DND-41 (cell line): ENCODE measurements at regions not wholly inside any gene's neighbourhood (a gene's known extent, or its start where the extent isn't known, plus 50 kb on each side); places are given as distances from the start of the nearest gene placed in this dataset.
"Not testable (repeated sequence)": the region's sequence is repeated elsewhere in the genome, so short reads cannot be mapped to it uniquely, and the experiment has no call there.

Source experiments
- EZH2 ChIP-seq: IDR thresholded peaks from 3 replicates; pipeline ENCODE4 v1.6.1; 2012; ENCODE audit warnings: borderline replicate concordance, low read depth, mild to moderate bottlenecking, moderate library complexity, low read length, inconsistent platforms; ENCODE audit not compliant: severe bottlenecking
- TF ChIP-seq, protein P1 (sequence below): IDR thresholded peaks from 2 replicates; pipeline ENCODE4 v1.5.1; 2012; ENCODE audit warnings: borderline replicate concordance, low read length, moderate library complexity, mild to moderate bottlenecking; ENCODE audit not compliant: poor library complexity, severe bottlenecking; ENCODE audit errors: extremely low read depth

DNA sequence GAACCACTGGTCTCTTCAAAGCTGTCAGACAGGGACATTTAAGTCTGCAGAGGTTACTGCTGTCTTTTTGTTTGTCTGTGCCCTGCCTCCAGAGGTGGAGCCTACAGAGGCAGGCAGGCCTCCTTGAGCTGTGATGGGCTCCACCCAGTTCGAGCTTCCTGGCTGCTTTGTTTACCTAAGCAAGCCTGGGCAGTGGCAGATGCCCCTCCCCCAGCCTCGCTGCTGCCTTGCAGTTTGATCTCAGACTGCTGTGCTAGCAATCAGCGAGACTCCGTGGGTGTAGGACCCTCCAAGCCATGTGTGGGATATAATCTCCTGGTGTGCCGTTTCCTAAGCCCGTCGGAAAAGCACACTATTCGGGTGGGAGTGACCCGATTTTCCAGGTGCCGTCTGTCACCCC, 1243.2 kb upstream of the CRIM1 start:
- TF ChIP-seq, protein P1, sequence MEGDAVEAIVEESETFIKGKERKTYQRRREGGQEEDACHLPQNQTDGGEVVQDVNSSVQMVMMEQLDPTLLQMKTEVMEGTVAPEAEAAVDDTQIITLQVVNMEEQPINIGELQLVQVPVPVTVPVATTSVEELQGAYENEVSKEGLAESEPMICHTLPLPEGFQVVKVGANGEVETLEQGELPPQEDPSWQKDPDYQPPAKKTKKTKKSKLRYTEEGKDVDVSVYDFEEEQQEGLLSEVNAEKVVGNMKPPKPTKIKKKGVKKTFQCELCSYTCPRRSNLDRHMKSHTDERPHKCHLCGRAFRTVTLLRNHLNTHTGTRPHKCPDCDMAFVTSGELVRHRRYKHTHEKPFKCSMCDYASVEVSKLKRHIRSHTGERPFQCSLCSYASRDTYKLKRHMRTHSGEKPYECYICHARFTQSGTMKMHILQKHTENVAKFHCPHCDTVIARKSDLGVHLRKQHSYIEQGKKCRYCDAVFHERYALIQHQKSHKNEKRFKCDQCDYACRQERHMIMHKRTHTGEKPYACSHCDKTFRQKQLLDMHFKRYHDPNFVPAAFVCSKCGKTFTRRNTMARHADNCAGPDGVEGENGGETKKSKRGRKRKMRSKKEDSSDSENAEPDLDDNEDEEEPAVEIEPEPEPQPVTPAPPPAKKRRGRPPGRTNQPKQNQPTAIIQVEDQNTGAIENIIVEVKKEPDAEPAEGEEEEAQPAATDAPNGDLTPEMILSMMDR = not testable (repeated sequence)
- not testable (repeated sequence) for TF ChIP-seq EZH2
